SK-N-SH (cell line): ENCODE measurements at regions not wholly inside any gene's neighbourhood (a gene's known extent, or its start where the extent isn't known, plus 50 kb on each side); places are given as distances from the start of the nearest gene placed in this dataset.

Source experiments
- CHD2 ChIP-seq: fragments of 150-350 bp; IDR thresholded peaks from 2 replicates; pipeline ENCODE4 v1.6.1; 2018; ENCODE audit warnings: low read length; ENCODE audit not compliant: partially characterized antibody
- EP300 ChIP-seq, 2 experiments: IDR thresholded peaks; 2 replicates each; pipeline versions ENCODE4 v1.4.0 to v1.6.1; 2012; ENCODE audit warnings: borderline replicate concordance in 1 of 2, low read depth in 1 of 2, low read length in 1 of 2
- MXI1 ChIP-seq: IDR thresholded peaks from 2 replicates; pipeline ENCODE4 v1.6.1; 2012; ENCODE audit warnings: mild to moderate bottlenecking, low read depth, low read length, improper control_type of control experiment
- POLR2AphosphoS5 ChIP-seq: IDR thresholded peaks from 2 replicates; pipeline ENCODE4 v1.6.1; 2012; ENCODE audit warnings: low read depth, low read length
- RFX5 ChIP-seq: IDR thresholded peaks from 2 replicates; pipeline ENCODE4 v1.6.1; 2012; ENCODE audit warnings: mild to moderate bottlenecking, improper control_type of control experiment, low read length
- SMC3 ChIP-seq: IDR thresholded peaks from 2 replicates; pipeline ENCODE4 v1.6.1; 2012; ENCODE audit warnings: low read depth, low read length, improper control_type of control experiment
- TAF1 ChIP-seq: IDR thresholded peaks from 2 replicates; pipeline ENCODE4 v1.6.1; 2012; ENCODE audit warnings: low read depth, mild to moderate bottlenecking, low read length, moderate library complexity, borderline replicate concordance
- TCF12 ChIP-seq: IDR thresholded peaks from 2 replicates; pipeline ENCODE4 v1.4.0; 2012
- TF ChIP-seq, protein P1 (sequence below): fragments of 200-600 bp; sonication (generic); IDR thresholded peaks from 2 replicates; pipeline ENCODE4 v1.6.1; 2017; ENCODE audit warnings: antibody characterized with exemption, mild to moderate bottlenecking, moderate library complexity
- TF ChIP-seq, protein P2 (sequence below): IDR thresholded peaks from 2 replicates; pipeline ENCODE4 v1.4.0; 2012; ENCODE audit warnings: low read depth
- TF ChIP-seq, protein P3 (sequence below): fragments of 150-350 bp; IDR thresholded peaks from 2 replicates; pipeline ENCODE4 v1.6.1; 2017; ENCODE audit warnings: antibody characterized with exemption, low read length, low read depth, borderline replicate concordance
- TF ChIP-seq, protein P4 (sequence below): fragments of 150-350 bp; IDR thresholded peaks from 2 replicates; pipeline ENCODE4 v1.6.1; 2016; ENCODE audit warnings: mild to moderate bottlenecking, low read depth, low read length
- TF ChIP-seq, protein P5 (sequence below): IDR thresholded peaks from 2 replicates; pipeline ENCODE4 v1.6.1; 2012; ENCODE audit warnings: mild to moderate bottlenecking, low read depth, low read length, moderate library complexity

DNA sequence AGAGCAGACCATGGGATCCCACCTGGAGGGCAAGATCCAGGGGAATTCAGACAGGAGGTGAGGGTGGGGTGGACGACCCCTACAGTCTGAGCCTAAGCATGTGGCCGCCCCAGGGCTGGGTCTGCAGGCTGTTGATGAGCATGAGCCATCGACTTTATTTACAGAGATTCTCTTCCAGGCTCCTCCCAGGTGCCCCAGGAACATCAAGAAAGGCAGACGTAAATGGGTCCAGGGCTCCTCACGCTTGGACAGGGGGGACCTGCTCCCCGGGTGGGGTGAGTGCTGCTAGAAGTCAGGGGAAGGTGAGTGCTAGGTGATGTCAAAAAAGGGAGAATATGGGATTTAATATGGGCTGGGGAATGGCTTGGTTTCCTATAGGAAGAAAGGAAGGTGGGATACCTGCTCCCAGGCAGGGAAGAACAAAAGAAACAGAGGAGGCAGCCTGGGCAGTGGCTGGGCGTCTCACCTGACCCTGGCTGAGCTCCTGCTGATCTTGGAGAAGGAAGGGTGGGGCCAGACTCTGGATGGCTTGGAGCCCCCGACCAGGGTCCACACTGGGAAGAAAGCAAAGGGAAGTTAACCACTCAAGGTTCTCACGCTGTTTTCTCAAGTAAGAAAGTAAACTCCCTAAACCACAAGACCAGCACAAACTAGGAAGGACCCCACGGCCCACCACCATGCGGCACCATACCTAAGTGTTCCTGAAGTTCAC lies 162.1 kb upstream of the SHH start:
- TF ChIP-seq, protein P1, sequence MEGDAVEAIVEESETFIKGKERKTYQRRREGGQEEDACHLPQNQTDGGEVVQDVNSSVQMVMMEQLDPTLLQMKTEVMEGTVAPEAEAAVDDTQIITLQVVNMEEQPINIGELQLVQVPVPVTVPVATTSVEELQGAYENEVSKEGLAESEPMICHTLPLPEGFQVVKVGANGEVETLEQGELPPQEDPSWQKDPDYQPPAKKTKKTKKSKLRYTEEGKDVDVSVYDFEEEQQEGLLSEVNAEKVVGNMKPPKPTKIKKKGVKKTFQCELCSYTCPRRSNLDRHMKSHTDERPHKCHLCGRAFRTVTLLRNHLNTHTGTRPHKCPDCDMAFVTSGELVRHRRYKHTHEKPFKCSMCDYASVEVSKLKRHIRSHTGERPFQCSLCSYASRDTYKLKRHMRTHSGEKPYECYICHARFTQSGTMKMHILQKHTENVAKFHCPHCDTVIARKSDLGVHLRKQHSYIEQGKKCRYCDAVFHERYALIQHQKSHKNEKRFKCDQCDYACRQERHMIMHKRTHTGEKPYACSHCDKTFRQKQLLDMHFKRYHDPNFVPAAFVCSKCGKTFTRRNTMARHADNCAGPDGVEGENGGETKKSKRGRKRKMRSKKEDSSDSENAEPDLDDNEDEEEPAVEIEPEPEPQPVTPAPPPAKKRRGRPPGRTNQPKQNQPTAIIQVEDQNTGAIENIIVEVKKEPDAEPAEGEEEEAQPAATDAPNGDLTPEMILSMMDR, result no peak
- TF ChIP-seq, protein P2, sequence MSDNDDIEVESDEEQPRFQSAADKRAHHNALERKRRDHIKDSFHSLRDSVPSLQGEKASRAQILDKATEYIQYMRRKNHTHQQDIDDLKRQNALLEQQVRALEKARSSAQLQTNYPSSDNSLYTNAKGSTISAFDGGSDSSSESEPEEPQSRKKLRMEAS, result no peak
- TF ChIP-seq, protein P3, sequence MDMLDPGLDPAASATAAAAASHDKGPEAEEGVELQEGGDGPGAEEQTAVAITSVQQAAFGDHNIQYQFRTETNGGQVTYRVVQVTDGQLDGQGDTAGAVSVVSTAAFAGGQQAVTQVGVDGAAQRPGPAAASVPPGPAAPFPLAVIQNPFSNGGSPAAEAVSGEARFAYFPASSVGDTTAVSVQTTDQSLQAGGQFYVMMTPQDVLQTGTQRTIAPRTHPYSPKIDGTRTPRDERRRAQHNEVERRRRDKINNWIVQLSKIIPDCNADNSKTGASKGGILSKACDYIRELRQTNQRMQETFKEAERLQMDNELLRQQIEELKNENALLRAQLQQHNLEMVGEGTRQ, result no peak
- TF ChIP-seq POLR2AphosphoS5, result no peak
- TF ChIP-seq TCF12, result no peak
- TF ChIP-seq EP300 (IDR thresholded peaks at IDR 0.05; ENCODE audit: borderline replicate concordance in 1 of 2, low read depth in 1 of 2, low read length in 1 of 2), result no peak
- TF ChIP-seq SMC3, result no peak
- TF ChIP-seq, protein P4, sequence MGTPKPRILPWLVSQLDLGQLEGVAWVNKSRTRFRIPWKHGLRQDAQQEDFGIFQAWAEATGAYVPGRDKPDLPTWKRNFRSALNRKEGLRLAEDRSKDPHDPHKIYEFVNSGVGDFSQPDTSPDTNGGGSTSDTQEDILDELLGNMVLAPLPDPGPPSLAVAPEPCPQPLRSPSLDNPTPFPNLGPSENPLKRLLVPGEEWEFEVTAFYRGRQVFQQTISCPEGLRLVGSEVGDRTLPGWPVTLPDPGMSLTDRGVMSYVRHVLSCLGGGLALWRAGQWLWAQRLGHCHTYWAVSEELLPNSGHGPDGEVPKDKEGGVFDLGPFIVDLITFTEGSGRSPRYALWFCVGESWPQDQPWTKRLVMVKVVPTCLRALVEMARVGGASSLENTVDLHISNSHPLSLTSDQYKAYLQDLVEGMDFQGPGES, result no peak
- no peak for TF ChIP-seq TAF1
- TF ChIP-seq, protein P5, sequence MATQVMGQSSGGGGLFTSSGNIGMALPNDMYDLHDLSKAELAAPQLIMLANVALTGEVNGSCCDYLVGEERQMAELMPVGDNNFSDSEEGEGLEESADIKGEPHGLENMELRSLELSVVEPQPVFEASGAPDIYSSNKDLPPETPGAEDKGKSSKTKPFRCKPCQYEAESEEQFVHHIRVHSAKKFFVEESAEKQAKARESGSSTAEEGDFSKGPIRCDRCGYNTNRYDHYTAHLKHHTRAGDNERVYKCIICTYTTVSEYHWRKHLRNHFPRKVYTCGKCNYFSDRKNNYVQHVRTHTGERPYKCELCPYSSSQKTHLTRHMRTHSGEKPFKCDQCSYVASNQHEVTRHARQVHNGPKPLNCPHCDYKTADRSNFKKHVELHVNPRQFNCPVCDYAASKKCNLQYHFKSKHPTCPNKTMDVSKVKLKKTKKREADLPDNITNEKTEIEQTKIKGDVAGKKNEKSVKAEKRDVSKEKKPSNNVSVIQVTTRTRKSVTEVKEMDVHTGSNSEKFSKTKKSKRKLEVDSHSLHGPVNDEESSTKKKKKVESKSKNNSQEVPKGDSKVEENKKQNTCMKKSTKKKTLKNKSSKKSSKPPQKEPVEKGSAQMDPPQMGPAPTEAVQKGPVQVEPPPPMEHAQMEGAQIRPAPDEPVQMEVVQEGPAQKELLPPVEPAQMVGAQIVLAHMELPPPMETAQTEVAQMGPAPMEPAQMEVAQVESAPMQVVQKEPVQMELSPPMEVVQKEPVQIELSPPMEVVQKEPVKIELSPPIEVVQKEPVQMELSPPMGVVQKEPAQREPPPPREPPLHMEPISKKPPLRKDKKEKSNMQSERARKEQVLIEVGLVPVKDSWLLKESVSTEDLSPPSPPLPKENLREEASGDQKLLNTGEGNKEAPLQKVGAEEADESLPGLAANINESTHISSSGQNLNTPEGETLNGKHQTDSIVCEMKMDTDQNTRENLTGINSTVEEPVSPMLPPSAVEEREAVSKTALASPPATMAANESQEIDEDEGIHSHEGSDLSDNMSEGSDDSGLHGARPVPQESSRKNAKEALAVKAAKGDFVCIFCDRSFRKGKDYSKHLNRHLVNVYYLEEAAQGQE, result no peak
- TF ChIP-seq RFX5, result no peak
- TF ChIP-seq MXI1, result no peak
- no peak for TF ChIP-seq CHD2
